Thyroid gland (tissue), 4 donors: ENCODE measurements at regions not wholly inside any gene's neighbourhood (a gene's known extent, or its start where the extent isn't known, plus 50 kb on each side); places are given as distances from the start of the nearest gene placed in this dataset.
A peak's percentile ranks its signal among the peaks of the same experiment; 100 is the strongest.

Experiments used
- DNase-seq, 2 donors: peaks; one replicate each; pipeline ENCODE4 v3.0.0-alpha.2; 2019
- H3K27ac ChIP-seq, 3 donors: fragments of 200-600 bp; sonication (generic); 1 replicate in 2 of 3; 2 replicates in 1 of 3; pipeline ENCODE4 v1.5.1; 2016 to 2019; ENCODE audit warnings: mild to moderate bottlenecking in 1 of 3, moderate library complexity in 1 of 3
- H3K27me3 ChIP-seq: fragments of 200-600 bp; sonication (generic); one replicate; pipeline ENCODE4 v1.5.1; 2019
- H3K36me3 ChIP-seq, 2 donors: fragments of 200-600 bp; sonication (generic); one replicate each; pipeline ENCODE4 v1.5.1; 2016 to 2019
- H3K4me1 ChIP-seq, 2 donors: fragments of 200-600 bp; sonication (generic); one replicate each; pipeline ENCODE4 v1.5.1; 2017 to 2019
- H3K4me3 ChIP-seq, 3 donors: fragments of 200-600 bp; sonication (generic); replicated peaks in 1 of 3; 1 replicate in 2 of 3; 2 replicates in 1 of 3; pipeline ENCODE4 v1.5.1; 2016; ENCODE audit warnings: mild to moderate bottlenecking in 1 of 3
- H3K9me3 ChIP-seq: fragments of 200-600 bp; sonication (generic); one replicate; pipeline ENCODE4 v1.5.1; 2017
- CTCF ChIP-seq, 6 experiments: fragments of 200-600 bp in 3 of 6; fragments of 450-650 bp in 3 of 6; sonication (generic) in 3 of 6; IDR thresholded peaks; one replicate each; pipeline ENCODE4 v1.5.1; 2016 to 2019; ENCODE audit warnings: antibody characterized with exemption in 6 of 6, mild to moderate bottlenecking in 2 of 6, inconsistent platforms in 1 of 6, moderate library complexity in 1 of 6
- POLR2A ChIP-seq, 2 donors: fragments of 450-650 bp; IDR thresholded peaks; one replicate each; pipeline ENCODE4 v1.6.1; 2017; ENCODE audit warnings: antibody characterized with exemption in 2 of 2, mild to moderate bottlenecking in 2 of 2, moderate library complexity in 1 of 2
- WGBS, 2 donors: methylation state at CpG; one replicate each; pipeline ENCODE4 v1.1.5; 2017; 5-methylcytosine and 5-hydroxymethylcytosine counted together
- intact Hi-C: fragments of 100-400 bp; cut with DNase I; formaldehyde crosslinking; loops from one replicate; pipeline ENCODE4 v1.15.1; 2023

DNA sequence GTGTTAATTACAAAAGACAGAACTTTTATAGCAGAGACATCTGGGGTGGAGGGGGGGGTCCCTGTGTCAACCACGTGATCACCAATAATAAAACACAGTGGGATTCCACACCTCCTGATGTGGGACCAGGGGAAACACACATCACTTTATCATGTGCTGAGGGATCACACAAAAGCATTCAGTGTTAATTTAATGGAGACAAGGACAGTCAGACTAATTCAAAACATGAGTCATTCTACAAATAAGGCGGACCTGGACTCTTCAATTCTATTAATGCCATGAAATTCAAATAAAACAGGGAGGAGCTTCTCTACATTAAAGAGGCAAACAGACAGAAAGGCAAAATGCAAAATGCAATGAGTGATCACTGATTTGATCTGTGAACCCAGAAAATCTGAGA, 67.3 kb upstream of the PFKP start:
- Histone ChIP-seq H3K27ac (peak overlapping the region; percentile 5 to 68 (median 55)), H3K4me1 (peaks cover 6 to 18% of the 10 kb centered on the region in 2 donors), H3K27me3 (no peaks in the 10 kb centered on the region), H3K36me3 (no peaks in the 10 kb centered on the region), H3K4me3 (no peak overlapping the region), H3K9me3 (no peaks in the 10 kb centered on the region)
- WGBS, 2 donors: 75 to 77% methylated on average over 2 of the region's 2 CpGs
- intact Hi-C loops: no loop called here
- no peak for TF ChIP-seq CTCF (IDR thresholded peaks at IDR 0.05)
- no peak for TF ChIP-seq POLR2A (IDR thresholded peaks at IDR 0.05)
- DNase-seq: no peak

DNA sequence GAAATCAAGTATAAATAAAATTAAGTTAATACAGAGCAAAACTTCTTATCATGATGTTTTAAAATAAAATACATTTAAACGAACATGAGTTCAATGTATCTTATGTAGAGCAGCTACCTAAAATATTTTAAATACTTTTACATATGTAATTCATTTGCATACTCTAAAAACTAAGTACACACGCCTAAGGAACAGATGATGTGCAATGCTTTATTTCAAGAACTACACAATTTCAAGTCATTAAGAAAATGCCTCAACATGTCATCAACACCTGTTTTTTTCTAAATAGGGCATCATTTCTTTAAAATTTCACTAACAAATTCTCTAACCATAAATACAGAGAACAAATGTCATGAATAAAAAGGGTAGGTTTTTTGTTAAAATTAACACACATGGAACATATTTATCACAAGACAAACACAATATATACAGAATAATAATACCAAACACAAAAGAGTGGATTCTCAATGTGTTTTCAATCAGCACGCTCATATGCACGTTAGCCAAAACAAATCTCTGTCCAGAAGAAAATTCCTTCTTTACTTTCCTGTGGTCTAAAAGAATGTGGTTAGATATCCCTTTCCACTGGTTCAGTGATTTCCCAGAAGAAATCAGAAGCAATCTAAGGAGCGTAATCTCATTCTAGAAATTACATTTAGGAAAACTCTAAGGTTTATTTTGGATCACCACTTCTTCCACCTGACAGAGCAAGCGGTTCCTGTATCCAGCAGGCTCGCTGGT, 73.0 kb upstream of the PFKP start:
- Histone ChIP-seq H3K27ac (peak overlapping the region; percentile 14 to 59 (median 41)), H3K27me3 (no peaks in the 10 kb centered on the region), H3K36me3 (no peaks in the 10 kb centered on the region), H3K4me1 (peaks cover 4 to 18% of the 10 kb centered on the region in 2 donors), H3K4me3 (no peak overlapping the region), H3K9me3 (no peaks in the 10 kb centered on the region)
- 35 to 45% methylated on average over 7 of the region's 7 CpGs for WGBS, 2 donors
- DNase-seq: peak; percentile 40 to 47
- intact Hi-C loops: no loop called here
- TF ChIP-seq CTCF (IDR thresholded peaks at IDR 0.05) (peak in 1 of 6 experiments; percentile 1), POLR2A (IDR thresholded peaks at IDR 0.05) (no peak)

- Histone ChIP-seq H3K27ac (peak overlapping the region in 1 of 3 donors; percentile 10), H3K4me3 (no peak overlapping the region), H3K9me3 (no peaks in the 10 kb centered on the region), H3K4me1 (peaks cover 4 to 18% of the 10 kb centered on the region in 2 donors), H3K36me3 (no peaks in the 10 kb centered on the region), H3K27me3 (no peaks in the 10 kb centered on the region)
- 90 to 95% methylated on average over 17 of the region's 17 CpGs for WGBS, 2 donors
- DNase-seq: no peak
- TF ChIP-seq POLR2A (IDR thresholded peaks at IDR 0.05) (no peak), CTCF (IDR thresholded peaks at IDR 0.05) (no peak)
- intact Hi-C loops: no loop called here
Measured at GRCh38 chr10:2993636-2994035, 73.7 kb upstream of the PFKP start.

DNA sequence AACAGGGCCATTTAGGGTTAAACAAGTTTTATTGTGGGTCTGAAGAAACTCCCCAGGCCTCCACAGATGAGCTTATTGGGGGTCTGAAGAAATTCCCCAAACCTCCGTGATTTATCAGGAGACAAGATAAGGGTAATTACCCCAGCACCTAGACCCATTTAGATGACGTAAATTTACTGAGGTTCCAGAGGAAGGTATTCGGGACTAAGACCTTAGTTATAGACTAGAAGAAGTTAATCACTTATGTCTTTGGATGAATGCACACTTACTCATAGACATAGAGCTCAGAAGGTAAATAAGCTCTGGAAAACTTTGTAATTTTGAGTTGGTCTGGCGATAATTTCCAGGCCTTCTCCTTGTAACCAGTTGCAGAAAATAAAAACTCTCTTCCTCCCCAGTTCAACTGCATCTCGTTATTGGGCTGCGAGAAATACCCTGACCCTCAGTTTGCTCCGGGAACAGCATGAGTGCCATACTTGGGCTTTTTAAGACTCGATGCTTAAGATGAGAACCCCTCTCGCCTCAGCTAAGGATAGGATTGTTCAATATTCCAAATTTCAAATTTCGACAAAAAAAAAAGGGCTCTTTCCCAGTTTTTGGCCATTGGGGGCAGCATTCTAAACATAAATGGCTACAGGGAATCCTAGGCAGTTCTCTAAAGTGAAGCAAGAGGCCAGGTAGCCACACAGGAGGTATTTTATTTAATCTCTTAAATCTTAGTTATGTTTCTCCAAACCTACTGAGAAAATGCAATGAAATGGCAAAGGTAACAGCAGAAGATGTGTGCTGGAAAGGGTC, 74.7 kb upstream of the PFKP start:
- DNase-seq: no peak
- Histone ChIP-seq H3K36me3 (no peaks in the 10 kb centered on the region), H3K27ac (no peak overlapping the region), H3K27me3 (no peaks in the 10 kb centered on the region), H3K4me1 (peaks cover 4 to 18% of the 10 kb centered on the region in 2 donors), H3K4me3 (no peak overlapping the region), H3K9me3 (no peaks in the 10 kb centered on the region)
- TF ChIP-seq POLR2A (IDR thresholded peaks at IDR 0.05): no peak
- intact Hi-C loops: no loop called here
- 79% methylated on average over 10 of the region's 10 CpGs for WGBS, 2 donors

DNA sequence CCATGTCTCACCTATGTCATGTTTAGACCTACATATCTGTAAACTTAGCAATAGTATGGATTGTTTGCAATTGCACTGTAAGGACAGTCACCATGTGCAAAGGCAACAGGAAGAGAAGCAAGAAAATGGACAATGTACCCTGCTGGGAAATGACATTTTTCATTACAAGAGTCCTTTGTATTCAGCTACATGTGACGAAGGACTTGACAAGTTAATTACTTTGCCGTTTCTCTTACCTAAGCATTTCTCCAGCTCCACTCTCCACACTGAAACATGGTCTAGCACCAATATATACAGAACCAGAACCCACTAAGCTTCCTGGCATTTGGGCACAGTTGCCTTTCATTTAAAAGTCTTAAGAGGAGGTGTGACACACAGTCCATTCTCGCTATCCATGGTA, 76.6 kb upstream of the PFKP start:
- Histone ChIP-seq H3K9me3 (no peaks in the 10 kb centered on the region), H3K27ac (no peak overlapping the region), H3K36me3 (no peaks in the 10 kb centered on the region), H3K27me3 (no peaks in the 10 kb centered on the region), H3K4me3 (no peak overlapping the region), H3K4me1 (peaks cover 4 to 18% of the 10 kb centered on the region in 2 donors)
- DNase-seq: no peak
- 77 to 78% methylated on average over 3 of the region's 3 CpGs for WGBS, 2 donors
- TF ChIP-seq CTCF (IDR thresholded peaks at IDR 0.05): no peak
- no peak for TF ChIP-seq POLR2A (IDR thresholded peaks at IDR 0.05)
- intact Hi-C loops: no loop called here
